GM19238 (cell line): ENCODE measurements at regions not wholly inside any gene's neighbourhood (a gene's known extent, or its start where the extent isn't known, plus 50 kb on each side); places are given as distances from the start of the nearest gene placed in this dataset.

Experiments used
- DNase-seq: peaks from one replicate; pipeline ENCODE4 v3.0.0; 2011; ENCODE audit warnings: low spot score; ENCODE audit not compliant: insufficient read length

DNA sequence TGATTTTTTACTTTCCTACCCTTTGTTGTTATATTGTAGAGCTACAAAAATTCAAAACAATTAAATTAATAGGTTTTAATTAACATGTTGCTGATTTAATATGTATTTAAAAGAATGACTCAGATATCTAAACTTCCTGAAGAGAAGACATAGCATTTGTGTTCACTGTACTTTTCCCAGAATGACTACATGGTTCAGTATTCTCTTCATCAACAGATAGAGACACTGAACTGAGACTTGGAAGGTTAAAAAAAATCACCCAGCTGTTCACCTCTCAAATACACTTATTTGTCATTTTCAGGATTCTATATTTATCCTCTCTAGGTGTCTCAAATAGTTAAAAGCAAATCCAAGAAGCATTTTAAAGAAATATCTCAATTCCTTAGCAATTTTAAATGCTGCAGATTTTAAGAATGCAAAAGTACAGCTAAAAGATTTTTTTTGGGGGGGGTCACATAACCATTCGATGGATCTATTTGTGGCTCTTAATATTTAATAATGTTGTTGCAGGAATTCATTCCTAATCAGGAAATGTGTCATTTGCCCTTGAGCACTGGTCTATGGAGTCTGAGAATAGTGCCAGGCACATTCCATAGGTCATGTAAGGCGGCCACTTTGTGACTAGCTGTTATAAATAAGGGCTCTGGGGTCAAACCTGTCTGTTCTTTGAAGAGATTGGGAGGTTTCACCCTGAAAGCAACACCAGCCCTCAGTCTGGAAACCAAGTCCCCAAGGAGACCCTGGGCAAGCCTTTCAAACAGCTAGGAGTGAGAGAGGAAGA, 463.1 kb downstream of the NR2F1-AS1 start:
- no peak for DNase-seq

DNA sequence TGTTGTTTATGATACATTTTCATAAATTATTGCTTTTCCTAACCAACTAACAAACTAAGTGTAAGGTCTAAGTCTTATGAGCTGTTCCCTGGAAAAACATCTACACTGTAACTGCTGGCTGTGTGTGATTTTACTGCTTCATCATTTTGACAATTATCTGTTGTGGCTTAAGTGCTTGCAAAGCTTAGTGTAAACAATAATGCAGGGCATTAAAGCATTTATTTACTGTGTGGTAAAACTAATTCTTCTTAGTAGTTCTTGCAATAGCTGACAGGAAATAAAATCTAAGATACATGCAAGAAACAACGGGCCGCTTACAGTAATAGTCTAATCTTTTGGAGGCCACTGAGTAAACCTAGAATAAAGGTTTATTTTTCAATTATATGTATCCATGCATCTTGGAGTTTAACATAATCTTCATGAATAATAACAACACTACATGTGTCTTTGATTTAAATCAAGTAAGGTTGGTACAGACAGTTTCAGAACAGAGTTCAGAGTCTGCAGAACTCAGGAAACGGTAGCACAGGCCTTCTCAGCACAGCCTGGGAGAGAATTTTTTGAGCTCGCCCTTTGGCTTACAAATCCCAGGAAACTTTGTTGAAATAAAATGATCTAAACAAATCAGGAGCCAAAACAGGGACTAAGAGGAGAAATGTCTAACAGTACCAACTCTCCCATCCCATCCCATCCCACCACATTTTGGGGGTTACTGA, 473.1 kb downstream of the NR2F1-AS1 start:
- no peak for DNase-seq

DNA sequence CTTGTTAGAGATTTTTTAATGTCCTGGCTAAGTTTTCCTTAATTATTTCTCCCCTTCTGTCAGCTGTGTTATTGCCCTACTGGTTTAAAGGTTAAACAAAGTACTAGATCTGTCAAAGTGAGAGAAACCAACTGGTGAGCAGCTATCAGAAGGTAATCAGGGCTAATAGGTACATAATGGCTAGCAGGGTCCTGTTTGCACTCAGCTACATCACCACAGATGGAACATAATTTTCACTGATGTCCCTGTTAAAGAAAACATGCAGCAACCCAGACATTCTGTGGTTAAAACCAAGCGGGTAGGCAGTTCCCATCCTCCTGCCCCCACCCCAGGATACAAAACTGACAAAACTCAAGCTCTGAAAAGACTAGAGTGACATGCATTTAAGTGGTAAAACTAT, 473.9 kb downstream of the NR2F1-AS1 start:
- DNase-seq: no peak

DNA sequence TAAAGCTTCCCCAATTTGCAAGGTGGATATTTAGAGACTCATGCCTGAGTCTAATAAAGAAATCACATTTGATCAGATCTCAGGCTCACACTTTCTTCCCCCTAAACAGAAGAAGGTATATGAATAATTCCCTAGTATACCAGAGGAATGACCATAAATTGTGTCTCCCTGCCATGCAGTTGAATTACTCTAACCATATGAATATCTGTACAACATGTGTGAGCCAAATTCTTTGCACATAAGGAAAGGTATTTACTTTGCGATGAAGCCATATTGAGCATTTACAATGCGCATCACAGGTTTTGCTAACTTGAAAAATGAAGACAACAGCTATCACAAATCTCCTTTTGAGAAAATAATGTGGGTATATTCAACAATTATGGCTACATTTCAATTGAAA, 479.4 kb downstream of the NR2F1-AS1 start:
- DNase-seq: no peak

DNA sequence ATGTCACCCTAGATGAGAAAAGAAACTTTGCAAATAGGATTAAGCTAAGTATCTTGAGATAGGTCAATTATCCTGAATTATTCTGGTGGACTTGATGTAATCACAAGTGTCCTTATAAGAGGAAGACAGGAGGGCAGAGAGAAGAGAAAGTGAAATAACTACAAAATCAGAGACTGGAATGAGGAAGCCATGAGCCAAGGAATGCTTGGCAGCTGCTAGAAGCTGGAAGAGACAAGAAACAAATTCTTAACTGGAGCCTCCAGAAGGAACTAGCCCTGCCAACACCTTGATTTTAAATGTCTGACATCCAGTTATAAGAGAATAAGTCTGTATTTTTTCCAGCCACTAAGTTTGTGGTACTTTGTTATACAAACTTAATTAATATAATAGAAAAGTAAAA, 480.0 kb downstream of the NR2F1-AS1 start:
- DNase-seq: no peak

DNA sequence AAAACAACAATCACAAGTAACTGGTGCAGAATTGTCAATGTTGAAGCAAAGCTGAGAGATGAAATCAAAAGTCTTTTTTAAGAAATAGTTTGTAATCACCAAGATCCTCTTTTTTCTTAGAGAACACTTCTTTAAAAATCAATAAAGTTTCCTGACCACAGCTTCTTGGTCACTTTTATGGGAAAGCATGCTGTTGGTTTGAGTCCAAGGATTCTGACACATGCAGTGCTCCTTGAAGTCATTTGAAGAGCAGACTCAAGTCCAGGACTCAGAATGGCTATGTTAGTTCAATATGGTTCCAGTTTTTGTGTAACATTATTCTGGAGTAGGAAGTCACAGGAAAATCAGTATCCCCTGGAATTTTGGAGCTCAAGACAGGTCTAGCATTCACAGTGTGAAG, 480.6 kb downstream of the NR2F1-AS1 start:
- no peak for DNase-seq

DNA sequence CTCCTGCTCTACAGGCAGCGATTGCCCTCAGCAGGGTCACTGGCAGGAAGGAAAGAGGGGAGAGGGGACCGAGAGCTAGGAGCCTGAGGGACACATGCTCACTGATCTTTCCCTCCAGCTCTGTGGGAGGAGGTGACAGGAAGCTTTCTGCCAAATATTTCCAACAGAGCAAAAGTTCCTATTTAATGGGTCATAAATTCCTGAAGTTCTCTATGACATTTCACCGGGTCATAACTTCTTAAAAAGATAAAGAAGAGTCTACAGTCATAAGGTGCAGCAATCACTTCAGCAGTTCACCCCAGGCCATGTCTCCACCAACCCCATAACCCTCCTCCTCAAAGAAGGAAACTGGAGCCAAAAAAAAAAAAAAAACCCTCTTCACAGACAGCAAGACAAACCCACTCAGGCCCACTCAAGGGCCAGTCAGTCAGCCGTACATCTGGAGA, 481.1 kb downstream of the NR2F1-AS1 start:
- DNase-seq: no peak

DNA sequence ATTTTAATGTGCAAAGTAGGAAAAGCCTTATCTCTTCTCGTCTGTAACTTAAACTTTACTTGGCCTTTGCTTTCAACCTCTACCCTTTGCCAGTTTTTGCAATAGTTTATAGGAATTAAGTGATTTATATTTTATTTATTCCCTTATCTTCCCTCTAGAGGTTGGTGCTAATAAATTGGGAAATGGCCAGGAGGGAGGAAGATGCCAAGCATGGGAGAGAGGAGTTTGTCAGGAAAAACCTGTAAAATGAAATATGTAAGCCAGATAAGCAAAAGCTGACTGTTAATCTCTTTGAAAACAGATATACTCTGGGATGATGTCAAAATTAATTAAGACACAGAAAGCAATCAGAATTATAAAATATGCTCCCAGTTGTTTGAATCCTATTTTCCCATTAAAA, 484.5 kb downstream of the NR2F1-AS1 start:
- DNase-seq: no peak

DNA sequence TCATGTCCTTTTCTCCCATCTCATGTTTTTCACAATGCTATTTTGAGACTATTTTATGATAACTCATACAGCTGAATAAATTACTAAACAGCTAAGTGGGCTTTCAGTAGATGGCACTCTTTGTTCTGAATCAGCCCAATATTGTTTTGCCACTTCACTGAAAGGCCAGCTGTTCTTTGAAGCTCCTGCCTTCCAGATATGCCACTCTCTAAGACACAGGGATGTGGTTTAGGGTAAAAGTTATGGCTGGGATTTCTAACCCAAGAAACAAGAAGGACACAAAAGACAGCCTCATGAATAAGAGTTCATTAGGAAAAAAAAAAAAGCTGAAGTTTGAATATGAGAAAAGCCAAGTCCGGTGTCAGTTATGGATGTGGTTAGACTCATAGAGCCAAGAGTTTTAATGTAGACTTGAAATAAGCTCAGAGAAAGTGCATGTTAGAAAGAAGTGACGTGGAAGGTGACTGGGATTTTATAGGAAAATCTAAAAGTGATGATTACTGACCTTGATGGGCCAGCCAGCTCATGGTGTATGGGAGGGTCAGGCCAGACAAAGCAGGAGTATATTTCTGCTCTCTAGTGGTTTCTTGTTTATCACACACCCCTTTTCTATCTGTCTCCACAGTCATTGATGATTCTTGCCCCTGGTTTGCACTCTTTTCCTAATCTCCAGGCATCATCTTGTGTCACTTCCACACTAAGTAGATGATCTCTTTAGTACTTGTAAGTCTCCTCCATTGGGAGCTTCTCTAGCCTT, 488.5 kb downstream of the NR2F1-AS1 start:
- no peak for DNase-seq

DNA sequence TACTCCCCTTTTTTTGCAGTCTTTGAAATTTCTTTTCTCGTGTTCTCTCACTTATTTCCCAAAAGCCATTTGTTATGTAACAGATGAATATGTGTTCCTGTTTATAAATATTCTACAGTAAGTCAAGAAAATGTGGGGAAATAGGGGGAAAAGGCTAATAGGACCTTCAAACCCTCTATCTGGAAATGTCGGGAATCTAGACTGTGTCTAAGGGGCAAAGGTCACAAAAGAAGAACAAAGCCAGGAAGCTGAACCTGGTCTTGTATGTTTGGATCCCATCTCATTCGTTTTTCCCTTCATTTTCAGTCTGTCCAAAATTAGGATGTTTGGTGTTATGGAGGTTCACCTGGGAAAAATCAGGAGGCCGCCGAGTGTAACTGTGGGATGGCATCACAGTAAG, 490.3 kb downstream of the NR2F1-AS1 start:
- no peak for DNase-seq

DNA sequence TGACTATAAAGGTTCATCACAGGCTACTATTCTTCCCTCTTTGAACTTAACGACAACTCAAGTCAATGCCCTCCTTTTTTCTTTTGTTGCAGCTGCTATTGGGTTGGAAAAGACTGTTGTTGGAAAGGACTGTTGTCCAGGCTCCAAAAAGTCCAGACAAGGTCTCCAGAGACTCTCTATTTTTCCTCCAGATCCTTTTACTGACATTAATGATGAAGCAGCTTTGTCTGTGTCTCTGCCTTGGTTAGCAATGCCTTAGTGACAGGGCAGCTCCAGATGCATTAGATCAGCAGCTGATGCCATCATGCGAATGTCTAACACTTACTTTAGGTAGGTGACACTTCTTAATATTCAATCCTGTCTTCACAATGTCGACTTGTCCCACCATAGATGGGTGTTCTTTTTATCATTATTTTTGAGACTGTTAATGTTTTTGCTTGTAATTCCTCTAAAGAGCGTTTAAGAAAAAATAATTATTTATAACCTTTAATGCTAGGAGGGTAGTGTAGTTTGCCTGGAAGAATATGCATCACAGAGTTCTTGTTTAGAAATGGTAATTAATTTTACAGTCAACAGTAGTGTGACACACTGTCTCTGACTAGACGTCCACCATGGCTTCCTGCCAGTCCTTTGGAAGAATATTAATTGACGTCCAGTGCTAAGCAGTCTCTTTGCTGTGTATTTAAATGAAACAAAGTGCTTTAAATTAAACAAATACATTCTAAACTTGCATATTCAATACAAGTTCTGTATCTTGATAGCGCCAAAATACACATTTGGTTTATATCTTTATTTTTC, 492.2 kb downstream of the NR2F1-AS1 start:
- no peak for DNase-seq

DNA sequence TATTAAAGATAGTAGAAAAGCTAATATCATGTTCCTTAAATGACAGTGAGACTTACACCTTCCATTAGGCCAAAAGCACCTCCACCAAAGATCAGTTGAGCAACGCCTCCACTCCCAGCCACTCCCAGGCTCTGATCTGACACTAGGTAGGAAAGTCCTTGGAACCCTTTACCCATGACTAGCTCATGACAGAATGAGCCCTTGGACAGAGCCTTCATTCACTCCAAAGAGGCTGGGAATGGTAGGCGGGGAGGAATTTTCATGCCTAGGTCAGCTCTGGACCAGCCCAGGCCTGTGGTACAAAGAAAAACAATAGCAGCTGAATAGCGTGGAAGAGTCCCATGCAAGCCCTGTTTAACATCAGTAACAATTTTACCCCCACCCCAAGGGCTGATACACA, 493.7 kb downstream of the NR2F1-AS1 start:
- no peak for DNase-seq

DNA sequence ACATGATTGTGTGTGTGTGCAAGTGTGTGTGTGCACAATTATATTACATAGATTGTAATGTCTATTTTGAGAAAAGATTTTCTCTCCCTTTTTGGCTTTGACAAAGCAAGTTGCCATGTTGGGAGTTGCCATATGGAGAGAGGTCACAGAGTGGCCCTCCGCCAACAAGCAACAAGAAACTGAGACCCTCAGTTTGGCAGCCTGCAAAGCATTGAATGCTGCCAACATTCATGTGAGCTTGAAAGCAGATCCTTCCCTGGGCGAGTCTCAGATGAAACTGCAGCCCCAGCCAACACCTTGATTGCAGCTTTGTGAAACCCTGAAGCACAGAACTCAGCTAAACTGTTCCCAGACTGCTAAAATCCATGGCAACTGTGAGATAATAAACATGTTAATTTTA, 498.0 kb downstream of the NR2F1-AS1 start:
- no peak for DNase-seq

DNA sequence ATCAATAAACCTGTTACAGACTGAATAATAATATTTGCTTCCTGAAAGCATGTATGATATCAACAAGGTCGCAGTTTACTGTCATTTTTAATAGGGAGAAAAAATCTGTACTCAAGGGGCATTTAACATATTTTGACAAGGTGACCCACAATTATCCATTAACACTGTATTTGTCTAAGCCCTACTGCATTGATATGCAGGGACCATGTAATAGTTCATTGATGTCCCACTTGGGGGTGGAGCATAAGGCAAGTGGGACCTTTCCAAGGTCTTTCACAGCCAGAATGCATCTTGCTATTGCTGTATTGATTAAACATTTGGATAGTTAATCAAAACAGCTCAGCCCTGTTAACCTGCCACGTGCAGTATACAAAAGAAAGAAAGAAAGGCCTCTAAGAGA, 502.0 kb downstream of the NR2F1-AS1 start:
- DNase-seq: no peak

DNA sequence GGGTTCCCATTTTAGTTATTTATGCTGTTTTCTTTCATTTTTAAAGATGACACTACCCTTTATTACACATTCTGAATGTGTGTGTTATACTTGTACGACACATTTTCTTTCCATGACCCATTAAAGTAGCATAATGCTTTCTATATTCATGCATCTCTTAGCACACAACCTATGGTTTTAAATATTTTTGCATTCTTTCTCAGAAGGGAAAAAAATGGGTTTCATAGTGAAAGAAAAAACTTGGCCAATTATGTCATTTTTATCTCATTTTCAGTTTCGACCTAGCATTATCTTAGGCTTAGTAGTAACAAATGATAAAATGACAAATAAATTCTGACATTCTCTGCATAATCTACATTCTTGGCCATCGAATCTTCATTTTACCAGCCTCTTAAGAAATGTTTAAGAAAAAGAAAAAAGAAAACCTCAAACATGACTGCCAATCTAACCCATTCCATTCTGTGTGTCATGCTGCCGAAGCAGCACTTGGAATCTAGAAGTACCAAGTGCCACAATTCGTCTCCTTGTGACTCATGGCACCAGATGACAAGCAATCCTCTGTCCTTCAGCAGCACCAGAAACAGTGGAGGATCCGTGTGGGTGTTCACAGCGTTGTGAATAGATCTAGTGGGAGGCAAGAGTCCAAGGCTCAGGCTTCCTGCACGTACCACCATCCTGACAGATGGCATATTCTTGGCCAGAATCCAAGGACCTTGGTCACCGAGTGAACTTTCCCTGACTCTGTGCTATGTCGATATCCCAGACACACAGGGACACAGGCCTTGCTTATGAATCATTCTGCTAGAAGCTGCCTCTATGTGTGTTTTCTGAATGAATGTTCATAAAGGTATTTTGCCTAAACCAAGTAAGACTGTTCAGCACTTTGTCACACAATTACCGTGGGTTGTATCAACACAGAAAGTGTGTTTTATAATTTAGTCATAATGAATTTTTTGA, 502.7 kb downstream of the NR2F1-AS1 start:
- no peak for DNase-seq

DNA sequence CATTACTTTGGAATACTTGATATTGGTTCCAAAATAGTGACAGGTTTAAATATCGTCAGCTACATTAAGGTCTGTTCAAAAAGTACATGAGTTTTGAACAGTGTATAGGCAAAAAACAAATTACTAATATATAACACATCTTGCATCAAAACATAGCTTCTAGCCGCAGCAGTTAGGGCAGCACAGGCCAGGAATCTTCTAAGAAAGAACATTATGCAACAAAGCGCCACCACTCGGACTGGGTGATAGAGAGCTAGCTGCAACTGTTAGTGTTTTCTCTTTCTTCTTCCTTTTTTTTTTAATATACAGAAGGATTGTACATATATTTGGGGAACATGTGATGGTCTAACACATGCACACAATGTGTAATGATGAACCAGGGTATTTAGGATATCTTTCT, 504.5 kb downstream of the NR2F1-AS1 start:
- no peak for DNase-seq

DNA sequence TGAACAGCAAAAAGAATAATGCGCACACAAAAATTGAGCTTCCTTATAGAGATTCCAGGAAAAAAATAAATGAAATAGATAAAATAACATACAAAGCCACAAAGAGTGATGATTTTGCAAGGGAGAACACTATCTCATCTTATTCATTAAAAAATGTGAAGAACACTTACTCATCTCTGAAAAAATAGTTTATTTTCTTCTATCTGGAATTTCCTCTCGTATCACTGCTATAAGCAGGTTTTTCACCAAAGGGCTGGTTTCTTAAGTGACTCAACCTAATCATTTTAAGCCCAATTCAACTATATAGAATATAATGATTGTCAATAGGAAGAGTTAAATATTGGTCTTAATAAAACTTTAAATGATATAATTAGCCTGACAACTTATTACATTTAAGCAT, 504.9 kb downstream of the NR2F1-AS1 start:
- DNase-seq: no peak

DNA sequence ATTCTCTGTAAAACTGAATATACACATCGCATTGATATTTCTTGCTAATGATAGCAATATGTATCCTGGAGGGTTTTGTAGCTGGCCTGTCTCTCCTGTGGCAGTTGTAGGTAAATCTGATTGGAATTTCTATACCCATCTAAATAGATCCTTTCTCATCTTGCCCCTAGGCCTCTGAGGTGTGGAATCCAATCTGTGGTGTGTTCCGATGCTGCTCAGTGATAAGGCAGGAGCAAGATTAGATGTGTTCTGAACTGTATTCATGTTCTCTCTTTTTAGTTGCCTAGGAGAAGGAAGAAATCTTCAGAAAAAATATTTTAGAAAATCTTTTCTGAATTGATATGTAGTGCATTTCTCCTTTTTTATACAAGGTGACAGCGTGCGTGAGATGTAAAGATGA, 507.5 kb downstream of the NR2F1-AS1 start:
- no peak for DNase-seq

DNA sequence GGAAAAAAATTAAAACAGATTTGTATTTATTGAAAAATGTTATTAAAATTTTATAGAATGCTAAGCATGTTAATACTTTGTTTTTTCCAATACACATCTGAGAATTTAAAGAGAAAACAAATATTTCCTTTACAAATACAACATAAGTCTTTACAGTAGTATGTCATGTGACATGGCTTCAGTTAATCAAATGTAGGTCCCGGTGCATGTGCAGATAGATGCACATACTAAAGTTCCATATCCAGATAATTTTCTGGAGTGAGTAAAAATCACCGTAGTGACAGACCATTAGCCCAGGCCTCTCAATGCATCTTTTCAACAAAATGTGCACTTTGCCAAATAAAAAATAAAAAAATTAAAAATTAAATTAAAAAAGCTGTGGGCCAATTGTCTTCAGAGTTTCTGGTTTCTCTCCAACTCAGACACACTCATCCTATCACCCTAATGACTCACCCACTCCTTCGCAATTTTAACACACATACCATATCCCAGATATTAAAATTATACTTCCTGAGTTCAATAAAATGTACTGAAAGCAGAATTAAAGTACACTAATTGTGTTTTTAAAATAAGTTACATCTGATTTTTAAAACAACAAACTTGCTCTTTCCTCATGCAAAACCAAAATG, 508.1 kb downstream of the NR2F1-AS1 start:
- no peak for DNase-seq

DNA sequence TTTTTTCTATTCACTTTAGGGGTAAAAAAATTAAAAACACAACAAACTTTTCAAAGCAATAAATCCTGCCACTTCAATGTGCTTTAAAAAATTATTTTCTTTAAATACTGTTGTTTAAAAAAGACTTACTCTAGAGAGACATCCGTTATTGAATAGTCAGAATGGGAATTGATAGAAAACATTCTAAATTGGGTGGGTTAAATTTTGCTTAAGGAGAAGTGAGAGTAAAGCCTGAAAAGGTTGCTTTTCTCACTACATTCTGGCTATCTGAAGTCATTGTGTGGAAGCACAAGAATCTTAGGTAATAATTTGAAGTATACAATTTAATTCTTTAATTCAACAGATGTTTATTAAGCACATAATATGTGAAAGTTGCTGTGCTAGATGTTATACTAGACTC, 509.3 kb downstream of the NR2F1-AS1 start:
- no peak for DNase-seq
